Kidney (tissue), 13 donors: ENCODE measurements at regions not wholly inside any gene's neighbourhood (a gene's known extent, or its start where the extent isn't known, plus 50 kb on each side); places are given as distances from the start of the nearest gene placed in this dataset.

Experiments used
- DNase-seq, 5 donors: peaks; one replicate each; pipeline ENCODE4 v3.0.0-alpha.2; 2013 to 2020
- FAIRE-seq: peaks from 2 replicates; lab custom pipeline; 2012; peaks lifted over from hg19 to GRCh38; lab: Jason Lieb, UNC
- H3K27ac ChIP-seq, 2 donors: one replicate each; pipeline ENCODE4 v1.7.0; 2013; ENCODE audit warnings: low read depth in 2 of 2, low read length in 2 of 2, inconsistent platforms in 1 of 2
- H3K27me3 ChIP-seq: one replicate; pipeline ENCODE4 v1.7.1; 2013; ENCODE audit warnings: low read length, inconsistent platforms; ENCODE audit not compliant: control insufficient read depth, insufficient read depth
- H3K36me3 ChIP-seq, 3 donors: one replicate each; pipeline versions ENCODE4 v1.7.0 to v1.7.1; 2013; ENCODE audit warnings: low read length in 3 of 3, control low read depth in 1 of 3, inconsistent platforms in 1 of 3; ENCODE audit not compliant: insufficient read depth in 3 of 3, control insufficient read depth in 2 of 3
- H3K4me1 ChIP-seq, 3 donors: one replicate each; pipeline versions ENCODE4 v1.7.0 to v1.7.1; 2013; ENCODE audit warnings: low read length in 3 of 3, inconsistent platforms in 1 of 3, low read depth in 1 of 3; ENCODE audit not compliant: control insufficient read depth in 2 of 3, insufficient read depth in 2 of 3
- H3K4me3 ChIP-seq, 3 donors: one replicate each; pipeline versions ENCODE4 v1.7.0 to v1.8.1; 2013; ENCODE audit warnings: low read length in 3 of 3, control low read depth in 1 of 3, inconsistent platforms in 1 of 3
- H3K9ac ChIP-seq, 3 donors: one replicate each; pipeline versions ENCODE4 v1.7.0 to v1.7.1; 2013; ENCODE audit warnings: low read length in 3 of 3, control low read depth in 1 of 3, inconsistent platforms in 1 of 3
- H3K9me3 ChIP-seq, 3 donors: one replicate each; pipeline versions ENCODE4 v1.7.0 to v1.7.1; 2013; ENCODE audit warnings: low read length in 3 of 3, control low read depth in 1 of 3, inconsistent platforms in 1 of 3; ENCODE audit not compliant: control insufficient read depth in 2 of 3, insufficient read depth in 1 of 3
- CTCF ChIP-seq: IDR thresholded peaks from 3 replicates; pipeline ENCODE4 v1.5.1; 2012; ENCODE audit warnings: mild to moderate bottlenecking, moderate library complexity, borderline replicate concordance; ENCODE audit not compliant: insufficient read depth; ENCODE audit errors: extremely low read depth
- intact Hi-C: fragments of 100-400 bp; cut with DNase I; formaldehyde crosslinking; loops from one replicate; pipeline ENCODE4 v1.11.1; 2022
- donor health status: control.
- donor health status: control.
- donor health status: control.
- donor health status: control.
- donor health status: control.
- donor health status: DM: yes; HTN: yes; CAD: no.
- donor health status: Normal renal cell carcinoma (clear cell type).

- TF ChIP-seq CTCF: no peak
- intact Hi-C loops: no loop called here
Observed at GRCh38 chr21:21806711-21807597, 808.7 kb downstream of the NCAM2 start.

GRCh38 chr21:21807598-21807903, 809.3 kb downstream of the NCAM2 start:
- Histone ChIP-seq H3K27ac (no peak overlapping the region), H3K27me3 (no peaks in the 10 kb centered on the region), H3K36me3 (no peaks in the 10 kb centered on the region), H3K4me1 (no peaks in the 10 kb centered on the region), H3K4me3 (no peak overlapping the region), H3K9me3 (no peaks in the 10 kb centered on the region), H3K9ac (no peak overlapping the region)
- intact Hi-C loops: no loop called here
- TF ChIP-seq CTCF: no peak
- FAIRE-seq (no peak), DNase-seq (no peak)

More at GRCh38 chr21:21806711-21807597, 808.7 kb downstream of the NCAM2 start:
- no peaks in the 10 kb centered on the region for H3K9me3 ChIP-seq
- FAIRE-seq (no peak), DNase-seq (no peak)
- H3K36me3 ChIP-seq: no peaks in the 10 kb centered on the region
- no peak overlapping the region for H3K27ac ChIP-seq
- H3K27me3 ChIP-seq: no peaks in the 10 kb centered on the region
- no peaks in the 10 kb centered on the region for H3K4me1 ChIP-seq
- no peak overlapping the region for H3K9ac ChIP-seq
- H3K4me3 ChIP-seq: no peak overlapping the region

- Histone ChIP-seq H3K27me3 (no peaks in the 10 kb centered on the region), H3K9me3 (no peaks in the 10 kb centered on the region), H3K36me3 (no peaks in the 10 kb centered on the region), H3K4me1 (no peaks in the 10 kb centered on the region), H3K27ac (no peak overlapping the region), H3K4me3 (no peak overlapping the region), H3K9ac (no peak overlapping the region)
- intact Hi-C loops: no loop called here
- no peak for FAIRE-seq
- no peak for TF ChIP-seq CTCF
- DNase-seq: no peak
Observed at GRCh38 chr21:21813289-21813688, 815.1 kb downstream of the NCAM2 start.
